Cardiac fibroblast (primary cell): ENCODE measurements at regions not wholly inside any gene's neighbourhood (a gene's known extent, or its start where the extent isn't known, plus 50 kb on each side); places are given as distances from the start of the nearest gene placed in this dataset.

ENCODE experiments used
- DNase-seq, 2 donors: peaks; one replicate each; pipeline versions ENCODE4 v3.0.0 to v3.0.0-alpha.2; 2010; ENCODE audit warnings: low read depth in 2 of 2
- H3K4me3 ChIP-seq, 2 donors: replicated peaks in 1 of 2; 1 replicate in 1 of 2; 2 replicates in 1 of 2; pipeline ENCODE4 v1.5.1; 2011; ENCODE audit warnings: low read depth in 2 of 2, low read length in 2 of 2, mild to moderate bottlenecking in 2 of 2, moderate library complexity in 1 of 2
- CTCF ChIP-seq: IDR thresholded peaks from one replicate; pipeline ENCODE4 v1.5.1; 2011; ENCODE audit warnings: low read depth, mild to moderate bottlenecking, low read length, inconsistent platforms

- no peak for TF ChIP-seq CTCF
- no peak overlapping the region for H3K4me3 ChIP-seq
- no peak for DNase-seq
Measured at GRCh38 chr5:68411161-68411560, 195.6 kb downstream of the PIK3R1 start.

GRCh38 chr5:68415177-68416085 is 199.9 kb downstream of the PIK3R1 start:
- no peak for TF ChIP-seq CTCF
- H3K4me3 ChIP-seq = no peak overlapping the region
- no peak for DNase-seq

- H3K4me3 ChIP-seq = no peak overlapping the region
- DNase-seq = no peak
- no peak for TF ChIP-seq CTCF
Measured at GRCh38 chr5:68416714-68417113, 201.2 kb downstream of the PIK3R1 start.

GRCh38 chr5:68418201-68418600 is 202.6 kb downstream of the PIK3R1 start:
- no peak for TF ChIP-seq CTCF
- no peak overlapping the region for H3K4me3 ChIP-seq
- peak; percentile 39 to 54 for DNase-seq

GRCh38 chr5:68418680-68419079 is 203.1 kb downstream of the PIK3R1 start:
- TF ChIP-seq CTCF = no peak
- H3K4me3 ChIP-seq = no peak overlapping the region
- DNase-seq = no peak

- DNase-seq = no peak
- H3K4me3 ChIP-seq = no peak overlapping the region
- no peak for TF ChIP-seq CTCF
Measured at GRCh38 chr5:68419081-68419636, 203.6 kb downstream of the PIK3R1 start.
